Activated CD4-positive, CD25-positive, alpha-beta regulatory T cell (primary cell): ENCODE measurements at regions not wholly inside any gene's neighbourhood (a gene's known extent, or its start where the extent isn't known, plus 50 kb on each side); places are given as distances from the start of the nearest gene placed in this dataset.
"Not testable (repeated sequence)": the region's sequence is repeated elsewhere in the genome, so short reads cannot be mapped to it uniquely, and the experiment has no call there.

Experiments
- DNase-seq, 4 experiments: peaks; one replicate each; lab custom pipeline; 2025; lab: John Stamatoyannopoulos, UW

DNA sequence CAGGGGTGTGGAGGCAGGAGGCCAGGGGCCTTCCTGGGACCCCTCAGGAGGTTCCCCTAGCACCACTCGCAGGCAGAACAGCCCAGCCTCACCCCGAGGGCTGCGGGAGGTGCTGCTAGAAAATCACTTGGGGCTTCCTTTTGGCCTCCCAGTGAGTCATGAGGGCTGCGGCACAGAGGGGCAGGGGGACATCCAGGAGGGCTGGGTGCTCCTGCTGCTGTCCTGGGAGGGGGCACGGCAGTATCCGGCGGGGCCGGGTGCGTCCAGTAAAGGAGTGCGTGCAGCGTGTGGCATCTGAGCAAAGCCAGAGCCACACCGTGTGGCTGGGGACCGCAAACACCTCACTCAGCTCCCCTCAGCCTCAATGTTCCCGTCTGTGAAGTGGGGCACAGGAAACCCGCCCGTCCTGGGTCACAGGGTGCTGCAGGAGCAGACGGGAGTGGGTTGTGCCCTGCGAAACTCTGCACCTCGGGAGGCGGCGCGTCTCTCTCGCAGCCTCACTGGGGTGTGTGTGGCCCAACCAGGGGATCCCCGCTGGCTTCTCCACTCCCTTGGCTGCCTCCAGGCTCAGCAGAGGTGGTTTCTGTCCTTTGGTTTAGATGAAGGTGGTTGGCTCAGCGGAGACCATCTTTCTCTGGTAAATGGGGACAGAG lies 117.3 kb upstream of the ZNF469 start:
- DNase-seq = not testable (repeated sequence)

DNA sequence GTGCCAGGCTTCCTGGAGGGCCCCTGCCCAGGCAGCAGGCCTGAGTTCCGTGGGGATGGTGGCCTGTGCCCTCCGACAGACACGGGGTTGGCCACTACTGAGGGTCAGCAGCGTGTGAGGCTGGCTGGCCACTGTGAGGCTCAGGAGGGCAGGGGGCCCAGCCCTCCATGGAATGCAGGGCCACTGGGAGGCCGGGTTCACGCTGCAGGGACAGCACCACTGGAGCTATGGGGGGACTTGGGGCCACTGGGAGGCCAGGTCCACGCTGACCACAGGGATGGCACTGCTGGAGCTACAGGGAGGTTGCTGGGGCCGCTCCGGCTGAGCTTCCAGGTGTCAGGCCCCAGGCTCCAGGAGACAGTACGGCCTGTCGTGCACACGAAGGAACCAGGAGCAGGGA lies 116.7 kb upstream of the ZNF469 start:
- not testable (repeated sequence) for DNase-seq

DNA sequence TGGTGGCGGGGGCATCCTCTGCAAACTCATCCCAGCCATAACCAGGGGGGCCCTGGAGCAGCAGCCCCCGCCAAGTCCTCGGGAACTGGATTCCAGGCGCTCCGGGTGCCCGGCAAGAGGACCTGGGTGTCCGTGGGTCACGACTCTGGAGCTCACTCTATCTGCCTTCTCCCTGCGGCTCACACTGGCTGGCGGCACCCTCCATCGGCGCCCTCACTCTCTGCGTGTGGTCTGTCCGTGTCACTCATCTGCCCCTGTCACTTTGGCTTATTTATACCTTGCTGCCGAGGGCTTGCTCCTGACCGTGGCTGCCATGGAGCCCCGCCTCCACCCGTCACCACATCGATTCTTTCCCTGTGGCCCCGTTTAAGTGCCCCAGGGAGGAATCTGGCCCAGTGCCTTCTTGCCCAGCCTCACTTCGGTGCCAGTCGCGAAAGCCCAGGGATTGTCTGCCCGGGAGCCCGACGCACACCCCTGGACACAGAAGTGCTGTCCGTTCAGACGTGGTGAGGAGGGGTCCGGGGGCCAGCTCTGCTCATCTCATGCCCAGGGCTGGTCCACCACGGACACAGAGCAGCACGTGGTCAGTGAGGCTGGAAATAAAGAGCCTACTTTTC lies 115.7 kb upstream of the ZNF469 start:
- DNase-seq = not testable (repeated sequence)

DNA sequence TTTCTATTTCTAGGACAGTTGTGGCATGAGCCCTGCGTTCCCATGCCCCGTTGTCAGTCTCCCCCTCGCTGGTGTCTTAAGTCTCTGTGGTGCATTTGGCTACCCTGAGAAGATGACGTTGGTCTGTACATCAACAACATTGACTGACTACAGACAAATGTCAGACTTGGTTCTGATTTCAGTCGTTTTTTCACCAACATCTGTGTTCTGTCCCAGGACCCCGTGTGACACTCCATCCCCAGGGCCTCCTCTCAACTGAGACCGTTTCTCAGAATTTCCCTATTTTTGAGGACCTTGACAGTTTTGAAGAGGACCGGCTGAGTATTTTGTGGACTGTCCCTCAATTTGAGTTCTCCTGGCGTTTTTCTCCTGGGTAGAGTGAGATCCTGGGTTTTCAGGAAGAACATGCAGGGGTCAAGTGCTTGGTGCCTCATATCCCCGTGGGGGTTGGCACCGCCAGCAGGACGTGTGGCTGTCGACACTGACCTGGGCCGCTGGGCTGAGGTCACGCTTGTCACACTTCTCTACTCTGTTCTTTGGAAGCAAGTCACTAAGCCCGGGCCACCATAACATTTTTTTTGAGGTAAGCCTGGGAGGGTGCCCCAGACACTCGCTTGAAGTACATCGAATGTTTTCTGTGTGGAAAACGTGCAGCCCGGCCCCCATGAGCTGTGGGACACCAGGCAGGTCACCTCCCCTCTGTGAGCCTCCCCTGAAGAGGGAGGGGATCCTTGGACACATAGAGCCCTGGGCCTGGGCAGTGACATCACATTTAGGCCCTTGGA lies 114.4 kb upstream of the ZNF469 start:
- DNase-seq = not testable (repeated sequence)

DNA sequence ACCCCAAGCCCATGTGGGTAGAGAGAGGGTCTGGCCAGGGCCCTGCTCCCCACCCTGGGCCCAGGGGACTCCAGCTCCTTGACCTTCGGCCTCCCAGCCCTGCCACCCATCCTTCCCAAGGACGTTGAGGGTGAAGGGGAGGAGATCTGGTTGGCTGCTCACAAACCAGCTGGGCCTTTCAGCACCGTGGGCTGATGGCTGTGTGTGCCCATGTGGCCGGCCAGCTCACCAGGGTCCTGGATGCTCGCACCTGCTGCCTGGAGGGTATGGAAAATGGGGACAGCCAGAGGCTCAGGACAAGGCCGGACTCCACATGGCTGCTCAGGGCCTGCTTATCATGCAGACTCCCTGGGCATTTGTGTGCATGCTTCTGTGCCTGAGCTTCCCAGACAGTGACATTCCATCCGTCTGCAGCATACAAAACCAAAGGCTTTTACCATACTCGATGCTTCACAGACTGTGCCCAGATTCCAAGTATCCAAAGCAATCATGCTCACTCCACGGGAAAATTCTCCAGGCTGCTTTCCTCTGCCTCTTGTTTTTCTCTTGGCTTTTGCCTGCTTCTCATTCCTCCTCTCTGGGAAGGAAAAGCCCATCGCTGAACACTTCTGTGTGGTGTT lies 112.5 kb upstream of the ZNF469 start:
- not testable (repeated sequence) for DNase-seq

DNA sequence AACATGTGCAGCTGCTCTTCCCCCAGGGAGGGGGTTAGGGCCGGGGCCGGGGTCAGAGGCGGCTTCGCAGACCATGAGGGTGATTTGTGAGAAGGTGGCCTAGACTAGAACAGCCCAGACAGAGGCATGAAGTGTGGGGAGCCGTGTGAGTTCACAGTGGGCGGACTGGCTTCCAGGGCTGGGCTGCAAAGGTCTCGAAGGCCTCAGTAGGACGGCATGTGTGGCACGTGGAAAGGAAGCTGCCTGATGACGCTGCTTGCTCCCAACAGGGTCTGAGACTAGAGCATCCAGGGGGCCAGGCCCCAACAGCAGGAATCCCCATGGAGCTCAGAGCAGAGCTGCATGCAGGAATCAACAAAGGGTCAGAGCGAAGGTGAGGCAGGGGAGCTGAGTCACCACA lies 111.5 kb upstream of the ZNF469 start:
- DNase-seq = not testable (repeated sequence)

DNA sequence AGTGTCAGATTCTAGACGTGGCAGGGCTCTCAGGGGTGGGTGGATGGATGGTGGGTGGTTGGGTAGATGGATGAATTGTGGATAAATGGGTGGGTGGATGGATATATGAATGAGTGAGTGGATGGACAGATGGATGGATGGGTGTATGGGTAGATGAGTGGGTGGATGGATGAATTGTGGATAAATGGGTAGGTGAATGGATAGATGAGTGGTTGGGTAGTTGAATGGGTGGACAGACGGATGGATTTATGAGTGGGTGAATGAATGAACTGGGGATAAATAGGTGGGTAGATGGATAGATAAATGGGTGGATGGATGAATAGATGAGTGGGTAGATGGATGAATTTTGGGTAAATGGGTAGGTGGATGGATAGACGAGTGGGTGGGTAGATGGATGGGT lies 111.0 kb upstream of the ZNF469 start:
- DNase-seq = not testable (repeated sequence)

DNA sequence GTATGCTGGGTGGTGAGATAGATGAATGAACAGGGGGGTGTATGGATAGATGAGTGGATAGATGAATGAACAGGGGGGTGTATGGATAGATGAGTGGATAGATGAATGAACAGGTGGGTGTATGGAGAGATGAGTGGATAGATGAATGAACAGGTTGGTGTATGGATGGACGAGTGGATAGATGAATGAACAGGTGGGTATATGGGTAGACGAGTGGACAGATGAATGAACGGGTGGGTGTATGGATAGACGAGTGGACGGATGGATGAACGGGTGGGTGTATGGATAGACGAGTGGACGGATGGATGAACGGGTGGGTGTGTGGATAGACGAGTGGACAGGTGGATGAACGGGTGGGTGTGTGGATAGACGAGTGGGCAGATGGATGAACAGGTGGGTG lies 110.3 kb upstream of the ZNF469 start:
- DNase-seq = not testable (repeated sequence)

DNA sequence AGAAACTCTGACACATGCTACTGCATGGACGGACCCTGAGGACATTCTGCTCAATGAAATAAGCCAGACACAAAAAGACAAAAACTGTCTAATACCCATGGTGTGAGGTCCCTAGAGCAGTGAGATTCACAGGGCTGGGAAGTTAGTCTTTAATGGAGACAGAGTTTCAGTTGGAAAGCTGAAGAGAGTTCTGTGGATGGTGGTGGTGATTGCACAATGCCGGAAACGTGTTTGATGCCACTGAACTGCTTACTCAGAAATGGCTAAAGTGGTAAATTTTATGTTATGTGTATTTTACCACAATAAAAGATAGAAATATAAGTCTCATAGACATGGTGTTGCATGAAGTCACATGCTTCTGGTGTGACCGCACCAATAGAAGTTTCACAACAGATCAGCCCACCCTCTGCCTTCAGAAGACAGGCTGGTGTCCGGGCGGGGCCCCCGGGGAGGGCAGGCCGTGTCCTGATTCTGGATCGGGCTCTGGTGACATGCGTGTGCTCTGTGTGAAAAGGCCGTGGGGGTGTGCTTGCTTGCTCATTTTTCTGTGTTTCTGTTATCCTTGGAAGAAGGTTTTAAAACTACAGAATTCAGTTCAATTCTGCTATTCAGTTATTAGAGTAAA lies 108.5 kb upstream of the ZNF469 start:
- not testable (repeated sequence) for DNase-seq

DNA sequence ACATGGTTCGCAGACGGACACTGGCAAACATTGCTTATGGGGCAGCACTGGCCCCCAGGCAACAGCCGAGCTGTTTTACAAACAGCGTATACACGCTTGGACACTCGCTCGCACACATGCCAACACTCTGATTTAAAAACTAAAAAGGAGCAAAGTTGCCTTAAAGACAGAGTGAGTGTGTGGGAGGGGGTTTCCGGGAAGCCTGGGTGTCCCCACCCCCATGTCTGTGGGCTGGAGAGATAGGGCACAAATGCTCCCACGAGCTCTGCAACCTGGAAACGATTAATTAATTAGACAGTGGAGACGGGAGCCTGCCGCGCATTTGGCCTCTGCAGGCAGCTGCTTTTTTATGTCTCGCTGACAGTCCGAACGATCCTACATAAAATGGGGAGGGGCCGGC lies 107.9 kb upstream of the ZNF469 start:
- no peak for DNase-seq

DNA sequence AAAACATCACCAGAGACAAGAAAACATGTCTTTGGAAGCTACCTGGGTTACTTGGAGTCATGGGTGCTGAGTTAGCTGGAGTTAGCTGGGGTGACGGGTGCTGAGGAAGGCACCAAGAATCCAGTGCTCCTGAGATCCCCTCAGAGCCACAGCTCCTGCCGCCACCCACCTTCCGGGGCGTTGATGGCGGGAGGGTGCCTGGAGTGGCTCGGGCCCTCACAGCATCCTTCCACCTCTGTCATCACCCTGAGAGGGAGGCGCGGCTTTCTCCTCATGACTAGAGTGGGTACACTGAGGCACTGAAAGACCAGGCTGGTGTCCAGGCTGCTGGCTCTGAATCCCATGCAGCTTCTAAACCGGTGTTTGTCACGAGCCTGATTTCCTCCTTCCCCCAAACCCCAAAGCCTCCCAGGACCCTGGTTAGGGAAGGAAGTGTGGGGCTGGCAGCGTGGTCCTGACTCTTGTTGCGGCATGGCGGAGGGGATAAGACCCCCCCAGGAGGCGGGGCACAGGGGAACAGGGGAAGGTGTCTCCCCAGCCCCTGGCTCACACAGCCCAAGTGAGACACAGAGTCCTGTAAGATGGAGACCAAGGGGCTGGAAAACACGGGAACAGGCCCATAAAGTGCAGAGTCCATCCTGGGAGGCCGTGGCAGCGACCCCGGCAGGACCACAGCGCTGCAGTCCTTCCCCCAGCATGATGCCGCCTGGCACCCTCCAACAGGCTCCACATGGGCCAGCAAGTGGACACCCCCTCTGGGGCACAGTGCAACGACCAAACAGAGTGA lies 107.2 kb upstream of the ZNF469 start:
- not testable (repeated sequence) for DNase-seq

DNA sequence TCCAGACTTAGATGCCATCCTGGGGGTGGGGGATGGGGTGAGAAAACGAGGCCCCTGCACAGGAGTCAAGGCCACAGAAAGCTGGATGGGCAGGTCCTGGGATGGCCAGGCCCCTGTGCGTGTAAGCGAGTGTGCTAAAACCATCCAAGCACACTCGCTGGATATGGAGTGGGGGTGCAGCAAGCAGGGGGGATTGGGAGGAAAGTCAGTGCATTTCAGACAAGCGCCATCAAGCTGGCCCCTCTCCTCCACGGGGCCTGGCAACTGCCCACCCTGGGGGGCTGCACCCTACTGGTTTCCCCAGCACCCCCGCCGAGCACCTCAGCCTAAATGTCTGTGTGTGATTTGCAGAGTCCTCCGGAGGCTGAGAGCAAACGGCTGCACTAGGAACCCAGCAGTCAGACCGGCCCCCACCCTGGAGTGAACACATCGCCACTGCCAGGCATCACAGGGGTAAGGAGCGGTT lies 106.6 kb upstream of the ZNF469 start:
- DNase-seq = not testable (repeated sequence)

DNA sequence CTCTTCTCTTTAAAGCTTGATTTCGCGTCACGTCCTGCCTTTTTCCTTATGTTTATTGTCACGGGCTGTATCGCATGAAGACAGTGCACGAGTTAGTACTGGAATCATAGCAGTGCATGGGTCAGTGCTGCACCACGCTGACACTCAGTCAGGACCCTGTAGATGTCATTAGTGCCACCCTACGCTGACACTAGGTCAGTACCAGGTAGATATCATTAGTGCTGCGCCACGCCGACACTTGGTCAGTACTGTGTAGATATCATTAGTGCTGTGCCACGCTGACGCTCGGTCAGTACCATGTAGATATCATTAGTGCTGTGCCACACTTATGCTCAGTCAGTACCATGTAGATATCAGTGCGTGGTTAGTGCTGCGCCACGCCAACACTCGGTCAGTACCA lies 106.2 kb upstream of the ZNF469 start:
- DNase-seq = no peak

DNA sequence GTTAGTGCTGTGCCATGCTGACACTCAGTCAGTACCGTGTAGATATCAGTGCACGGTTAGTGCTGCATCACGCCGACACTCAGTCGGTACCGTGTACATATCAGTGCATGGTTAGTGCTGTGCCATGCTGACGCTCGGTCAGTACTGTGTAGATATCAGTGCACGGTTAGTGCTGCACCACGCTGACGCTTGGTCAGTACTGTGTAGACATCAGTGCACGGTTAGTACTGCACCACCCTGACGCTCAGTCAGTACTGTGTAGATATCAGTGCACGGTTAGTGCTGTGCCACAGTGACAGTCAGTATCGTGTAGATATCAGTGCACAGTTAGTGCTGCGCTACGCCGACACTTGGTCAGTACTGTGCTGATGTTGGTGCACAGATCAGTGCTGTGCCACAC lies 102.8 kb upstream of the ZNF469 start:
- DNase-seq = no peak

DNA sequence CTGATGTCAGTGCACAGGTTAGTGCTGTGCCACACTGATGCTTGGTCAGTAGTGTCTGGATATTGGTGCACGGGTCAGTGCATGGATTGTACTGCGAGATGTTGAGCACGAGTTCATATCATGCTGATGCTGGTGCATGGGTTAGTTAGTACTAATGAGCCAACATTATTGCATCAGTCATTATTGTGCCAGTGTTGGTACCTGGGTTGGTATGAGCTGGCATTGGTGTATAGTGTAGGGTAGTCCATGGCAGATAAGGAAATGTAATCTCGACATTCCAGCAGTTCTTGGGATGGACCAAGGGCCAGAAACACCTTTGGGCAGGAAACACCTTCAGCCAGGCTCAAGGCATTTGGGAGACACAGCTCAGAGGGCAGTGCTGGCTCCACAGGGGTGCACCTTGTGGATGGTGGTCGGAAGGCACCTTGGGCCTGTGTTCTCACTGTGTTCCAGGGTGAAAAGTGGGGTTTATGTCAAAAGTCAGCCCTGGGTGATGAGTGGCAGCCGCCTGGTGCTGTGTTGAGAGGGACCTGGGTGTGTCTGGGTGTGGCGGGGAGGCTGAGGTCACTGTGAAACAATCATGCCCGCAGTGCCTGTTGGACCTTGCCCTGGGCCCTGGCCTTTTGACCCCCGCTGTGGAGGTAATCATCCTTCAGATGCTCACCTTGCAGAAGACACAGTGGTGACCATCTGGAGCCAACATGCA lies 100.7 kb upstream of the ZNF469 start:
- no peak for DNase-seq

DNA sequence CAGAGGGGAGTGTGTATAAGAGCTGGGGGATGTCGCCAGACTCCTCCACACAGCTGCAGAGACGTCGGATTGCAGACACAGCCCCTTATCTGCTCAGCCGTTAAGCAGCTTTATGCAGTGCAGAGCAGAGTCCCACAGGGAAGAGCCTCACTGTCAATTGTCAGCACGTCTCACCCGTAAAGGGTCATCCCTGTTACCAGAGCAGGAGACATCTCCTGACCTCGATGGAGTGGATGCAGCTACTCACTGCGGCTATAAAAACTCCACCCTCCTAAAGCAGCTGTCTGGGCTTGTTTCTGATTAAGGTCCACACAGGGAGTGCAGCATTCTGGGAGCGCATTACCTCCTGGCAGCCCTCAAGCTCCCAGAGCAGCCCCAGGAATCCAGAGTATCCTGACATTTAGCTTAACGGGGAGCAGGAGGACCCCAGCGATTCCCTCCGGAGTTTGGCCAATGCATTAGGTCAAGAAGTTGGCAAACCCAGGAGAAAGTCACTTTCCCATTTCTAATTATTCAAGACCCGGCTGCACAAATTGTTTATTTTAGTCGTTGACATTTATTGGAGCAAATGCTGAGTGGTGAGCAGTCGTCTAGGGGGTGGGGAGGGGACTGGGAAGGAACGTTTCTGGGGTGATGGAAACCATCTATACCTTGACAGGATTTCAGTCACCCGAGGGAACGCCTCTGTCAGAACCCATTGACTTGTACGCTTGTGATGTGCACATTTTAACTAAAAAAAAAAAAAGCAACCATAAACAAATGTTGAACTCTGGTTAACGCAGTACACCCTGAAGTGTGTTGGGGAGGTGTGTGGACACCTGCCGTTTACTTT lies 100.0 kb upstream of the ZNF469 start:
- DNase-seq = no peak

DNA sequence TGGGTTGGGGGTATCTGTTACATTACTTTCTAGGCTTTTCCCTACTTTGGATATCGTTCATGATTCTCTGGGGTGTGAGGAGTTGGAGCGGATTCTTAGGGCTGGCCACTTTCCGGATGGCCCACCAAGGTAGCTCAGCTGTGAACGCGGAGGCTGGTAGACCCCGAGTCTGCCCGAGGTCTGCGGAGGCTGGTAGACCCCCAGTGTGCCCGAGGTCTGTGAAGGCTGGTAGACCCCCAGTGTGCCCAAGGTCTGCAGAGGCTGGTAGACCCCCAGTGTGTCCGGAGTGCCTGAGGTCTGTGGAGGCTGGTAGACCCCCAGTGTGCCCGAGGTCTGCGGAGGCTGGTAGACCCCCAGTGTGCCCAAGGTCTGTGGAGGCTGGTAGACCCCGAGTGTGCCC lies 99.2 kb upstream of the ZNF469 start:
- no peak for DNase-seq

DNA sequence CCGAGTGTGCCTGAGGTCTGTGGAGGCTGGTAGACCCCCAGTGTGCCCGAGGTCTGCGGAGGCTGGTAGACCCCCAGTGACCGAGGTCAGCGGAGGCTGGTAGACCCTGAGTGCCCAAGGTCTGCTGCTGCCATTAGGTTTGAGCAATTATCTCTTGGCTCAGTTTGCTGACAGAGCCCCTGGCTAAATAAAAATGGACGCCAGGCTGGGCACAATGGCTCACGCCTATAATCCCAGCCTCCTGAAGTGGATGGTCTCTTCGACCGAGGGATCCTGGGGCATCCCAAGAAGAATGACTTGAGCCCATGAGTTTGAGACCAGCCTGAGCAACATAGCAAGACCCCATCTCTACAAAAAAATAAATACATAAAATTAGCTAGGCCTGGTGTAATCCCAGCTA lies 98.7 kb upstream of the ZNF469 start:
- no peak for DNase-seq

DNA sequence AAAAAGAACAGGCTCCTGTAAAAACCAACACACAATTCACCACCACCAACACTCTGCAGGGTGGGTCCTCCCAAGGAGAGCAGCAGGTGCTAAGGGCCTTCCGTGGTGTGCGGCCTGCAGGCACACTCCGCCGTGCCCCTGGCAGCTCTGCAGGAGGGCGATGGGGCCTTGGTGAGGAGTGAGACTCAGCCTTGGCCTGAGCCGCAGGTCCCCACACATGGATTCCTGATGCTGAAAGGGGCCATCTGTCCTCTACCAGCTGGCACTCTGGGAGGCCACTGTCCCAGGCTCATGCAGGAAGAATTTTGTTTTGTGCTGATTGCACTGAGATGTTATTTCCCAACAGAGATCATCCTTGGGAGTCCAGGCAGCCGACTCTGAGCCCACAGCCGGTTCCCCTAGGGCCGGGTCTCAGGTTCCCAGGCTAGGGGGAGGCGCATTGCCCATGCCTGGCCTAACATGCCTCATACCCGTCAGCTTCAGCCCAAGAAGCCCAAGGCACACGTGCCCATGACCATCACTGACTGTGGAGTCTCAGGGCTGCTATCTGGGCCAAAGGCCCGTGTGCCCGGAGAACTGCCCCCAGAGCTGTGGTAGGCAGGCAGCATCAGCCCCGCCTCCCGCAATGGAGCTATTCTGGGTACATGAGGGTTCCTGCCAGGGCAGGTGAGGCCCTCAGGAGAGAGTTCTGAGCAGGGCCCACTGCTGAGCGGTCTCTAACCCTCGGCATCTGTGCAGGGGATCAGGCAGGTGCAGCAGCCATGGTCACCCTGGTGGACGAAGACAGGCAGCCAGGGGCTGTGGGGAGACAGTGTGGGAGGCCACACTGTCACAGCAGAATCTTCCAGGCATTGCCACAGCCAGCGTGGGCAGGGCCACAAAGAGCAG lies 97.9 kb upstream of the ZNF469 start:
- no peak for DNase-seq
